HG03565 (cell line): ENCODE measurements at regions not wholly inside any gene's neighbourhood (a gene's known extent, or its start where the extent isn't known, plus 50 kb on each side); places are given as distances from the start of the nearest gene placed in this dataset.

Experiments
- ATAC-seq: cut with Tn5 transposase; IDR thresholded peaks from one replicate; pipeline ENCODE4 v1.9.1; 2021; ENCODE audit warnings: mild to moderate bottlenecking, moderate library complexity; ENCODE audit not compliant: unreplicated experiment

DNA sequence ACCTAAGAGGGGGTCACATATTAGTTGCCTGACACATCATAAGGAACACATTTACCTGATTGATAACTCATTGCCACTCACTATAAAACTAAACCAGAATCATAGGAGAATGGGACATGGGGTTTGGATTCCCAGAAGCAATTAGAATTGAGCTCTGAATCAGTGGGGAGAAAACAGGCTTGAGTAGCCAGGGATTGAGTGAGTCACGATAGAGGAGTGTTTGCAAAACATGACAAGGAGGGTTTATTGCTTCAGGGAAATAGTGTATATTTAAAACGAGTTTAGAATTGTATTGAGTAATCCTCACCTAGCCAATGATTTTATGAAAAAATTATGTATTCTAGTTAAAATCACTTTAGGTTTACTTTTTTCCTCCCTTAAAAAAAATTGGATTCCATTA, 101.1 kb upstream of the THRB start:
- no peak for ATAC-seq

DNA sequence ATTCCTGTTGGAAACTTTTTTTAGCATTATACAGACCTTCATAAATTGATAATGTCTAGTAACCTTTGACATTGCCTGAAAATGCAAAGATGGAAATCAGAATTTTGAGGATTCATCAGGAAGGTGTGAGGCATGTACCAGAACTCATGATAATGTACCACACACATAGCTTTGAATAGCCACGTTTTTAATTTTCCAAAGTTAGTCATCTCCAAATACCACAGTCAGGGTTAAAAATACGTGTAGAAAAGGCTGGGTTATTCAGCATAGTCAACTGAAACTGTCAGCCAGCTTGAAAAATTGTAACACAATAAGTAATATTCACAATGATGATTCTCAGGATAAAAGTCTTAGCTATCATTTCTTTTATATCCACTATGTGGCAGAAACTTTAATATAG, 102.0 kb upstream of the THRB start:
- no peak for ATAC-seq

DNA sequence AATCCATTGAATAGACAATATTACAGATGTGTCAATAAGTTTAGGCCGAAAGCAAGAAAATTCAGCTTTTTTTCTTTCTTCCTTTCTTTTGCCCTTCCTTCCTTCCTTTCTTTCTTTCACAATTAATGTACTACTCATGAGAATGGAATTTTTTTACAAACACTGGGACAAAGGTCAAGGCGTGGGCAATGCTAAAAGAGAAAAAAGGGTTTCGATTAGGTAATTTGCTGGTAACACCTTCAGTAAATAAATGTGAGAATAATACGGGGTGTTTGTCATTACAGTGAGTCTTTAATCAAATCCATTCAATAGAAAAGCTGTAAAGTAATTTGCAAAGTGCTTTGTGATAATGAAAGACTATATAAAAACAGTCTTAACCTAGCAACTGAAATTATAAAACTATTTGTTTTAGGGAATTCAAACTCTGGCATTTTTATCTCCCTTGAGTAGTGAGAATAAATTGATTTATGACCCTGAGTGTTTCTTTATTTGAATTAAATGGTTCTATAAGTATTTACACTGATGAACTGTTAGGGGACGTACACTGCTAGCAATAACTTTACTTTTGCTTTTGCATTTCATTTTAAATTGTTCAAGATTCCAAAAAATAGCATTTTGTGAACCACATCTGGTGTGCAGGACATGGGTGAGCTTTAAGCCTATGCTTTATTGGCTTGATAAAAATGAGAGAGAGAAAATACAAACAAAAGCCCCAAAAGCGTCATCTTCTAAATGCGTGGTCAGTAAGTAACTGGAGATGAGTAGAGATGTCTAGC, 104.2 kb upstream of the THRB start:
- ATAC-seq: no peak

DNA sequence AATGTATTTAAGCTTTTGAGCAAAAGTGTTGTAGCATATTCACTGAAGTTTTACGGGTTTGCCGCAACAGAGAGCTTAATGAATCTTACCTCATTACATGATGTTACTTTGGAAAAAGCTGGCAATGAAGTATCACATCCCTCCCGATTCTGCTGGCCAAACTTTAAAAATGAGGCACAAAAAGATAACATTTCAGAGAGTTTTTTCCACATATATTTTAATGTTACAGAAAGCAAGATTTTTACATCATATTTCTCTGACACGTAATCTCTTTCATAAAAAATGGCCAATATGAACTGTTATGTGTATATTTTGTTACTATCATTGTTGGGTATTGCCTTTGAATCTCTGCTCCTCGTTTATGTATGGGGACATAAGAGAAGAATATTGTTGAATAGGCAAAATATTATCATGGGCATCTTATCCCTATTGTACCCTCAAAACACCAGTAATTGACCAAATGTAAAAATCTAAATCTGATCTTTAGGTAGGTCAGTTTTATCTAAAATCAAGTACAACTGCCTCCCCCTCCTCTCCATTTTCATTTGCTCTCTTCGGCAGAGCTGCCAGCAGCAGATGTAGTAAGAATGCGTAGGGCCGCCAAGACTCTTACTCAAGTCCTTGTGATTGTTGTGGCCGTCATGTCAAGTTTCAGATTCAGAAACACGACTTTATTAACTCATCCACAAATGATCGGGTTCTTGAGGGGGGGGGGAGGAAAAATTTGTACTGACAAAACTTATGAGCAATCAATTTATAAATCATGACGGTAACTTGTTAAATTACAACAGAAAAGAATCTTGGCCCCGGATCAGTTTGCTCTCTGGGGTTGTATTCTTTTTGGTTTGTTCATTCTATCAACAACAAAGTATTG, 106.7 kb upstream of the THRB start:
- ATAC-seq: no peak

DNA sequence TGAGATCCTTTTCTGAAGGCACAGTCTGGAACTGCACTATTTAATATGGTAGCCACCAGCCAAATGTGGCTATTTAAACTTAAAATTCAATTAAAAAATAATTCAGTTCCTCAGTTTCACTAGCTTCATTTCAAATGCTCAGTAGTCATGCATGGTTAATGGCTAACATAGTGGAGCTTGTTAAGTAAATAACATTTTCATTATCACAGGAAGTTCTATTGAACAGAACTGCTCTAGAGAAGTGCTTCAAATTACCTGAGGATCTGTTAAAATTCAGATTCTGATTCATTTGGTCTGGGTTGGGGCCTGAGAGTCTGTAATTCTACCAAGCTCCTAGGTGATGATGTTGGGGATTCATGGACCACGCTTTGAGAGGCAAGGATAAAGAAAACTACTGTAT, 109.6 kb upstream of the THRB start:
- ATAC-seq: no peak

DNA sequence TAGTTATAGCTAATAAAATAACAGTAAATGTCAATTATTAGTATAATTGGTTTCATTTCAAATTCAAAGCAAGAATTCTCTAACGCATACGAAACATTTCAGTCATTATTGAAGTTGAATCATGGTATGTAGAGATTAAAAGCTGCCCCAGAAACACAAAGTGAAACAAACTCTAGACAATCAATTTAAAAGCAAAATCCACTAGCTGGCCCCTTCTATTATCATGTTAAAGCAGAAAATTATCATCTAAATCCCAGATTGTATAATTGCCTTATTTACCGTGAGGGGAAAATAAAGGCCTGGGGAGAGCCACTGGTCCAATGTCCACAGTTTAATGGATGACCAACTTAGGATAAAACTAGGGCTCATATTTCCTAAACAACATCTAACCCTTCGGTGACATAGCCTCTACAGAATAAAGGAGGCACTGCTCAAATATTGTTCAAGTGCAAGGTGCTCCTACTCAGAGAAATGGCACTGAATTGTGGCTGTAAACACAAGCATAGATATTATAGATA, 110.9 kb upstream of the THRB start:
- ATAC-seq: no peak

DNA sequence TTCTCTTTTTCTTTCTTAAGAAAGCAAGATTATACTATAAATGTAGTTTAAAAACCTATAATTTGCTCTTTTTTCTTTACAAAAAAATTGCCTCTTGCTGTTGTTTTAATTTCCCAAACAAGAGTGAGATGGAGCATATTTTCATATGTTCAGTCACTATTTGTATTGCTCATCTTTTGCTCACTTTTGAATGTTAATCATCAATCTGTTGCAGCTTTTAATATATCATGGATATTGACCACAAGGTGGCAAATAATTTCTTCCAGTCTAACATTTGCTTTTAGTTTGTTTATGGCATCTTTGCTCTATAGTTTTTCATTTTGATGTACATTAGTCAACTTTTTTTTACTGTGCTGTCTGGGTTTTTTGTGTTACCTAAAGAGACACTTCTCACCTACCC, 112.6 kb upstream of the THRB start:
- ATAC-seq: no peak

DNA sequence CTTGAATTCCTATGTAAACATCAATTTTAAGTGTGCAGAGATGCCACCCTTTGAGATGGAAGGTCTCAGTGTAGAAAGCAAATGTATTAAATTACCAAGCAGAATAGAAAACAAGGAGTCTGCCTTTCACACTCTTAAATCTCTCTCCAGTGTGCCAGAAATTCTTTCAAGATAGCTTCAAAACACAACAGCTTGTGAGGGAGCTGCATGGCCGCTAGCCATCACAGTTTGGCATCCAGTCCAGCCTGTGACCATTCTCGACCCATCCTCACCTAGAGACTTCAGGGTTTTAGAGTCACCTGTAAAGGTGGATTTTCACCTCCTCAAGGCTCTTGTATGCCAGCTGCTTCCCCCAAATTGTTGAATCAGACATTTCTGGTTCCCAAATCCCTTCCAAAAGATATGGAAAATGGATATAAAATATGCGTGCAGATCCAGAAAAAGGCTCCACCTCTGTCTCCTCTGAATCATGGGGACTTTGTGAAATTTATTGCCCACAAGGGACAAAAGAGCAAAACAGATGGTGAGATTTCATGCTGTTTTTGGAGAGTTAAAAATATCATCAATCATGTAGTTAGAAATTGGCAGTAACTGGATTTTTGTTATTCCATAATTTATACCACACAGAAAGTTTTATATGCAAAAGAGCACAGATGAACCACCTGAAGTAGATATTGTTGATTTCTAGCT, 114.2 kb upstream of the THRB start:
- ATAC-seq: no peak

DNA sequence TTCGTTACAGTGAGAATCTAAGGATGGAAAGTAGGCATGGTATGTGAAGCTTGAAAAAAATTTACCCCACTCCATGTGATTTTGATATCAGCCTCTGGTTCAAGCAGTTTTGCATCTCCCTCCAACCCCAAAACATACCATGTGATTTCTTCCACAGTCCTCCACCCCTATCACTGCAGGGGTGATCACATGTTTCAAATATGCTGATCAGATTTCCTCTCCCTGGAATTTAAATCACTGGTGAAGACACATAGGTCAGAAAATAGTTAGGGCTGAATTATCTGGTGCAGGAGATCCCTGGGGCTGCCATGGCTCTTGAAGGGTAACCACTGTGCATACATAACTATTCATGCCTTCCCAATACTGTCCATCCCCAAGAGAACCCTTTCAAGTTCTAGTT, 119.7 kb upstream of the THRB start:
- ATAC-seq: no peak

DNA sequence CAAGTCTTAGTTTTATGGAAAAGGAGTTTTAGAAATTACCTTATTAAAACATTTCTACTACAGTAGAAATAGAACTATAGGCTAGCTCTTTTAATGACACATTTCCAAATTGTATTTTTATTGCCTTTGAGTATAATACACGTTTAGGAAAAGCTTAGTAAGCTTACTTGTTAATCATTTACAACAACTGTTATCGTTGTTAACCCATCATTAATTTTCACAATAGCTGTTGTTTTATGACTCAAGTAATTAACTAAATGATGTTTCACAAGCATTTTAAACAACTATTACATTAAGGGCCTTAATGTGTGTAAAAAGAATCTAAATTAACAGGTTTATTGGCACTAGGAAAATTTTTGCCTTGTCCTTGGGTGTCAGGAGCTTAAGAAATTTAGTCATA, 120.5 kb upstream of the THRB start:
- no peak for ATAC-seq

DNA sequence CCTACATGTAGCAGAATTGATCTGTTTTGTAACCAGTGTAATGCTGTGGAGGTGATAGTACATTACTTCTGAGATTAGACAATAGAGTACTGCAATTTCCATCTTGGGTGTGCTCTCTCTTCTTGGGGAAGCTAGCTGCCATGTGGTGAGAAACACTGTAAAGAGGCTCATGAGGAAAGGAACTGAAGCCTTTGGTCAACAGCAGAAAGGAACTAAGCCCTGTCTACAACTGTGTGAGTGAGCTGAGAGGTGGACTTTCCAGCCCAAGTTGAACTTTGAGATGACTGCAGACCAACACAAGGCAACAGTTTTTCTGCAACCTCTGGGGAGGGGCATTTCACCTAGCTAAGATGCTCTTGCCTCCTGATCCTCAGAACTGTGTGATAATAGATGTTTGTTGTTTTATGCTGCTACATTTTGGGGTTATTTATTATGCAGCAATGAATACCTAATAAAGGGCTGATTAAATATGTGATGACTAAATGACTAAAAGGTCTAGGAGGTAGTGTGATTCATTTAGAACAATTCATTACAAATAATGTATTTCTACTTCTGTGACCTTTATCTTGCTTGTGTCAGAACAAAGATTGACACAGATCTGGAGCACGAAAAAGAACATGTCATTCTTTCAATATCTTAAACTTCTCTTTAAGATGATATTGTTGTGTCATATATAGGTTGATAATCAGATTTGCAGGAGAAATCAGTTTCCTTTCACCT, 121.6 kb upstream of the THRB start:
- no peak for ATAC-seq

DNA sequence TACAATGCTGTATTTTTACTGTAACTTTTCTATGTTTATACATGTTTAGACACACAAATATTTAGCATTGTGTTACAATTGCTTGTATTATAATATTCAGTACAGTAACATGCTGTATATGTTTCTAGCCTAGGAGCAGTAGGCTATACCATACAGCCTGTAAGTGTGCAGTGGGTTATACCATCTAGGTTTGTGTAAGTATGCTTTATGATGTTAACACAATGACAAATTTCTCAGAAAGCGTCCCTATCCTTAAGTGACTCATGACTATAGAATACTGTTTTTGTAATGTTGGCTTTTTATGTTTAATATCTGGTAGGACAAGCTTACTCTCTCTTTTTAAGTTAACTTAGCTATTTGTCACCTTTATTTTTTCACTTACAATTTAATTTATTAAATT, 127.5 kb upstream of the THRB start:
- no peak for ATAC-seq

DNA sequence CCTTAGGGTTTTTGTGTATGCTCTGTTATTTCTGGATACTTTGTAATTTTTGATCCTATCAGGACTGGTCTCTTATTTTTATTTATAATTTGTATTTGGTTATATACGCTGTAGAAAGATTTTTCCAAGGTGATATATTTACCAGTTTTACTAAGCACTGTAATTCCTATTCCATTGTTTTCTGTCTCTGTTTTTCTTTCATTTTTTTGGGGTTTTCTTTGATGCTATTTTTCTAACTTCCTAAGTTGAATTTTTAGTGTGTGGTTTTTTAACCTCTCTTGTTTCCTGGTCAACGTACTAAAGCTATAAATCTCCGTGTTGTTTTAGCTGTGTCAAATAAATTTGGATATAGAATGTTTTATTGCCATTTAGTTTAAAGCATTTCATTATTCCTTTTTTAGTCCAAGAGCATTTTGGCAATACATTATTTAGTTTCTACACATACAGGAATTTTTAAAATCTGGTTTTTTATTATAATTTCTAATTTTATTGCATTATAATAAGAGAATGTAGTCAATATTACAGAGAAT, 128.1 kb upstream of the THRB start:
- ATAC-seq: no peak

DNA sequence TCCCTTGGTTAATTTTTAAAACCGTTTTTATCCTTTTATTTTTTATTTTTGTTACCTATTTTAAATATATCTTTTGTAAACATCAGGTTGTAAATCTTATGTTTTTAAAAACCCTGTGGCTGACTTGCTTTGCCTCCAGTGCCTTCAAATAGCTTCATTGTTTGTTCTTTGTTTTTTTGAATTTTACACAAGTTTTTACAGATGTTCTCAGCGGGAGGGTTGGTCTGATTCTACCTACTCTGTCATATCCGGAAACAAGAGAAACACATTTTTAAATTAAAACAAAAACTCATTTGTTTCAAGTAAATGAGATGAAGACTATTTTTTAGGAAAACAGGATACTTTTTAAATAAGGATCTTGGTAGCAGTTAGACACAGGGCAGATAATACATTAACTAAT, 129.0 kb upstream of the THRB start:
- no peak for ATAC-seq

DNA sequence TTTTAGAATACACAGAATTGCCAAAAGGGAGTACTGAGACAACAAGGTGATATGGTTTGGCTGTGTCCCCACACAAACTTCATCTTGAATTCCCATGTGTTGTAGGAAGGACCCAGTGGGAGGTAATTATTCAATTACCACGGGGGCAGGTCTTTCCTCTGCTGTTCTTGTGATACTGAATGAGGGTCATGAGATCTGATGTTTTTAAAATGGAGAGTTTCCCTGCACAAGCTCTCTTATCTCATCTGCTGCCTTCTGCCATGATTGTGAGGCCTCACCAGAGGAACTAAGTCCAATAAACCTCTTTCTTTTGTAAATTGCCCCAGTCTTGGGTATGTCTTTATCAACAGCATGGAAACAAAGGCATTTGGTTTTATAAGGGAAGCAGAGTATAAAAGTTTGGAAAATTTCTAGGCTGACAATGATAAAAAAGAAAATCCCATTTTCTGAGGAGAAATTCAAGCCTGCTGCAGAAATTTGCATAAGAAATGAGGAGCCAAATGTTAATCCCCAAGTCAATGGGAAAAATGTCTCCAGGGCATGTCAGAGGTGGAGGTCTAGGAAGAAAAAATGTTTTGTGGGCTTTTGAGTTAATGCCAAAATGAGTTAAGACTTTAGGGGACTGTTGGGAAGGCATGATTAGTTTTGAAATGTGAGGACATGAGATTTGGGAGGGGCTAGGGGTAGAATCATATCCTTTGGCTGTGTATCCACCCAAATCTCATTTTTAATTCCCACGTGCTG, 130.5 kb upstream of the THRB start:
- ATAC-seq: no peak

DNA sequence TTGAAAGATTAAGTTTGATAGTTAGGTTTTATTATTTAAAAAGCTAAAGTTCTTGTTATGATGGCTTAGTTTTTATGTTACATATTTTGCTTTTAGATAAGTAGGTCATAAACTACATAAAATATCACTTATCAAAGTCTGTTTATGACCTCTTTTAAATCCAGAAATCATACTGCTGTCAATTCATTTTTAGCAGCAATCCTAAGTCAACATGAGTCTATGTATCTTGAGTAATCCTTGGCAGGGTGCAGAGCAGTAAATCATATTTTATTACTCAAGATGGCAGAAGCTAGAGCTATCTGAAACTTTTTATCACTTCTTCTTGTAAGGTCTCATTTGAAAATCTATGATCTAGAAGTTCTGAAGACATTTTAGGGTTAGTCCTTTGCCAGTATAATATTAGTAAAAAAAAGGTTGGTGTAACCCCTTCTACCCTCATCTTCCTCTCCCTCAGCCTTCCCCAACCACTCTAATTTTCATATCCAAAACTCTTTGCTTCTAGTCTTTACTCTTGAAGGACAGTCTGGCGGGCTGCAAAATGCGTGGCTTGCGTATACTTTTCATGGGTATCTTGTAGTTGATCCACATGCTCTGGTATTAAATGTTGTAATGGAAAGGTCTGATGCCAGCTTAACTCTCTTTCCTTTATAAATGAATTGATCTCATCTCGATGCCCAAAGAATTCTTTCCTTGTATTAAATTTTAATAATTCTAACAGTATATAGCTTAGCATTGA, 134.0 kb upstream of the THRB start:
- no peak for ATAC-seq

DNA sequence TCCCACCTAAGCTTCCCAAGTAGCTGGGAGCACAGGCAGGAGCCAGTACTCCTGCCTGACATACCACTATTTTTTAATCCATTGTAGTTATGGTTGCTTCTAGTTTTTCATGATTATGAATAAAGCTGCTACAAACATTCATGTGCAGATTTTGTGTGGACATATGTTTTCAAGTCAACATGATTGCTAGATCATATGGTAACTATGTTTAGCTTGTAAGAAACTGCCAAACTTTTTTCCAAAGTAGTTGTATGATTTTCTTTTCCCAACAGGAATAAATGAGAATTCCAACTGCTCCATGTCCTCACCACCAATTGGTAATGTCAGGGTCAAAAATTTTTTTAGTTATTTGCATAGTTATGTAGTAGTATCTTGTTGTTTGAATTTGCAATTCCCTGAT, 136.8 kb upstream of the THRB start:
- no peak for ATAC-seq

DNA sequence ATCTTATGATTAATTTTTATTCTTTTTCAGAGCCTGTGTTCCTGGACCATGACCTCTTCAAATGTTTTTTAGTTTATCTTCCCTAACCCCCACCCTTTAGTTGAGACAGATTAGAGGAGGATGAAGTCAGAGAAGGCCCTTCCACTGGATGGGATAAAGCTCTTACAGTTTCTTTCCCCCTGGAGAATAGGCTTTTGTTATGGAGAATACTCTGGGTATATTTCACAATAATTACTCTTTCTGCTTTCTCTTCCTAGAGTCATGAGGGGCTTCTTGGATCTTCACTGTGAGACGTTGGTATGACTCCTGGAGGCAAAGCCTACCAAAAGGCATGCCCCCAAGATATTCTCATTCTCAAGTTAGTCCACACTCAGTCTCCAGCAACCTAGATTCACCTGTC, 144.4 kb upstream of the THRB start:
- ATAC-seq: no peak
